ENCODE measurements at regions not wholly inside any gene's neighbourhood (a gene's known extent, or its start where the extent isn't known, plus 50 kb on each side); places are given as distances from the start of the nearest gene placed in this dataset.

DNA sequence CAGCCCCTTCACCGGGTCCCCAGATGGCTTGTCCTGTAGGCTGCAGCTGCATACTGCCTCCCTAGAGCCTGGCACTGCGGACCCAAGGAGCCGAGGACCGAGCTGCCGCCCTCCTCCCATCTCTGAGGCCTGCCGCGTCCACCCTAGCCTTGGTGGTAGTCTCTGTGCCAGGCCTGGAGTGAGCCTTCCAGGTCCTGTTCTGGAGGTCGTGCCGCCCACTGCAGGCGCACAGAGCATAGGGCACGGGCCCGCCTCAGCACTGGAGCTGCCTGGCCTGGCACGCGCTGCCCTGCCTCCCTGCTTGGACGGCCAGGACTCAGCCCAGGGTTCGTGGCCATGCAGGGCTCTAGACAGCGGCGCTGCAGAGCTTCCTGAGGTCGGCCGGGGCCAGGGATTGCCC, 239.5 kb downstream of the DCDC2C start (continued):
- TF ChIP-seq, protein P1, sequence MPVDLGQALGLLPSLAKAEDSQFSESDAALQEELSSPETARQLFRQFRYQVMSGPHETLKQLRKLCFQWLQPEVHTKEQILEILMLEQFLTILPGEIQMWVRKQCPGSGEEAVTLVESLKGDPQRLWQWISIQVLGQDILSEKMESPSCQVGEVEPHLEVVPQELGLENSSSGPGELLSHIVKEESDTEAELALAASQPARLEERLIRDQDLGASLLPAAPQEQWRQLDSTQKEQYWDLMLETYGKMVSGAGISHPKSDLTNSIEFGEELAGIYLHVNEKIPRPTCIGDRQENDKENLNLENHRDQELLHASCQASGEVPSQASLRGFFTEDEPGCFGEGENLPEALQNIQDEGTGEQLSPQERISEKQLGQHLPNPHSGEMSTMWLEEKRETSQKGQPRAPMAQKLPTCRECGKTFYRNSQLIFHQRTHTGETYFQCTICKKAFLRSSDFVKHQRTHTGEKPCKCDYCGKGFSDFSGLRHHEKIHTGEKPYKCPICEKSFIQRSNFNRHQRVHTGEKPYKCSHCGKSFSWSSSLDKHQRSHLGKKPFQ (CRISPR knock-in tag; IDR thresholded peaks at IDR 0.05; ENCODE audit: insufficient replicate concordance) = no peak
- no peak for TF ChIP-seq ZNF33A (CRISPR knock-in tag; IDR thresholded peaks at IDR 0.05; ENCODE audit: borderline replicate concordance)
- no peak for TF ChIP-seq ZNF12 (CRISPR knock-in tag; IDR thresholded peaks at IDR 0.05)
- TF ChIP-seq HNRNPK (IDR thresholded peaks at IDR 0.05; ENCODE audit: low read depth, low read length, poor library complexity, severe bottlenecking) = no peak
- TF ChIP-seq DNMT1 (CRISPR knock-in tag; IDR thresholded peaks at IDR 0.05) = no peak
- no peak for TF ChIP-seq ZNF576 (CRISPR knock-in tag; IDR thresholded peaks at IDR 0.05)
- no peak for TF ChIP-seq TCF7 (IDR thresholded peaks at IDR 0.05; ENCODE audit: low read depth)
- no peak for TF ChIP-seq GATAD1 (CRISPR knock-in tag; IDR thresholded peaks at IDR 0.05)
- TF ChIP-seq MYPOP (CRISPR knock-in tag; IDR thresholded peaks at IDR 0.05) = no peak
- no peak for TF ChIP-seq ZBTB7A (CRISPR knock-in tag; IDR thresholded peaks at IDR 0.05)
- TF ChIP-seq POLR2AphosphoS5 (IDR thresholded peaks at IDR 0.05; ENCODE audit: low read depth, low read length) = no peak
- no peak for TF ChIP-seq ESRRA (CRISPR knock-in tag; IDR thresholded peaks at IDR 0.05; ENCODE audit: low read depth)
- TF ChIP-seq, protein P2, sequence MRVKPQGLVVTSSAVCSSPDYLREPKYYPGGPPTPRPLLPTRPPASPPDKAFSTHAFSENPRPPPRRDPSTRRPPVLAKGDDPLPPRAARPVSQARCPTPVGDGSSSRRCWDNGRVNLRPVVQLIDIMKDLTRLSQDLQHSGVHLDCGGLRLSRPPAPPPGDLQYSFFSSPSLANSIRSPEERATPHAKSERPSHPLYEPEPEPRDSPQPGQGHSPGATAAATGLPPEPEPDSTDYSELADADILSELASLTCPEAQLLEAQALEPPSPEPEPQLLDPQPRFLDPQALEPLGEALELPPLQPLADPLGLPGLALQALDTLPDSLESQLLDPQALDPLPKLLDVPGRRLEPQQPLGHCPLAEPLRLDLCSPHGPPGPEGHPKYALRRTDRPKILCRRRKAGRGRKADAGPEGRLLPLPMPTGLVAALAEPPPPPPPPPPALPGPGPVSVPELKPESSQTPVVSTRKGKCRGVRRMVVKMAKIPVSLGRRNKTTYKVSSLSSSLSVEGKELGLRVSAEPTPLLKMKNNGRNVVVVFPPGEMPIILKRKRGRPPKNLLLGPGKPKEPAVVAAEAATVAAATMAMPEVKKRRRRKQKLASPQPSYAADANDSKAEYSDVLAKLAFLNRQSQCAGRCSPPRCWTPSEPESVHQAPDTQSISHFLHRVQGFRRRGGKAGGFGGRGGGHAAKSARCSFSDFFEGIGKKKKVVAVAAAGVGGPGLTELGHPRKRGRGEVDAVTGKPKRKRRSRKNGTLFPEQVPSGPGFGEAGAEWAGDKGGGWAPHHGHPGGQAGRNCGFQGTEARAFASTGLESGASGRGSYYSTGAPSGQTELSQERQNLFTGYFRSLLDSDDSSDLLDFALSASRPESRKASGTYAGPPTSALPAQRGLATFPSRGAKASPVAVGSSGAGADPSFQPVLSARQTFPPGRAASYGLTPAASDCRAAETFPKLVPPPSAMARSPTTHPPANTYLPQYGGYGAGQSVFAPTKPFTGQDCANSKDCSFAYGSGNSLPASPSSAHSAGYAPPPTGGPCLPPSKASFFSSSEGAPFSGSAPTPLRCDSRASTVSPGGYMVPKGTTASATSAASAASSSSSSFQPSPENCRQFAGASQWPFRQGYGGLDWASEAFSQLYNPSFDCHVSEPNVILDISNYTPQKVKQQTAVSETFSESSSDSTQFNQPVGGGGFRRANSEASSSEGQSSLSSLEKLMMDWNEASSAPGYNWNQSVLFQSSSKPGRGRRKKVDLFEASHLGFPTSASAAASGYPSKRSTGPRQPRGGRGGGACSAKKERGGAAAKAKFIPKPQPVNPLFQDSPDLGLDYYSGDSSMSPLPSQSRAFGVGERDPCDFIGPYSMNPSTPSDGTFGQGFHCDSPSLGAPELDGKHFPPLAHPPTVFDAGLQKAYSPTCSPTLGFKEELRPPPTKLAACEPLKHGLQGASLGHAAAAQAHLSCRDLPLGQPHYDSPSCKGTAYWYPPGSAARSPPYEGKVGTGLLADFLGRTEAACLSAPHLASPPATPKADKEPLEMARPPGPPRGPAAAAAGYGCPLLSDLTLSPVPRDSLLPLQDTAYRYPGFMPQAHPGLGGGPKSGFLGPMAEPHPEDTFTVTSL (CRISPR knock-in tag; IDR thresholded peaks at IDR 0.05; ENCODE audit: borderline replicate concordance) = no peak
- no peak for TF ChIP-seq SMARCC2 (IDR thresholded peaks at IDR 0.05)
- TF ChIP-seq ZNF296 (CRISPR knock-in tag; conservative IDR thresholded peaks at IDR 0.05) = no peak
- no peak for TF ChIP-seq TEAD3 (CRISPR knock-in tag; optimal IDR thresholded peaks at IDR 0.05; ENCODE audit: borderline replicate concordance)
